HG03103 (cell line): ENCODE measurements at regions not wholly inside any gene's neighbourhood (a gene's known extent, or its start where the extent isn't known, plus 50 kb on each side); places are given as distances from the start of the nearest gene placed in this dataset.

Experiments
- ATAC-seq: cut with Tn5 transposase; IDR thresholded peaks from one replicate; pipeline ENCODE4 v1.9.1; 2021; ENCODE audit warnings: low read depth; ENCODE audit not compliant: unreplicated experiment

- ATAC-seq = no peak
These were observed 177.0 kb upstream of the RBMS1 start for GRCh38 chr2:160670618-160671017.

GRCh38 chr2:160672211-160672610, 178.6 kb upstream of the RBMS1 start:
- no peak for ATAC-seq

GRCh38 chr2:160674146-160674750, 180.6 kb upstream of the RBMS1 start:
- no peak for ATAC-seq

GRCh38 chr2:160679686-160680085, 186.1 kb upstream of the RBMS1 start:
- no peak for ATAC-seq

- ATAC-seq = no peak
These were observed 186.7 kb upstream of the RBMS1 start for GRCh38 chr2:160680294-160680693.

DNA sequence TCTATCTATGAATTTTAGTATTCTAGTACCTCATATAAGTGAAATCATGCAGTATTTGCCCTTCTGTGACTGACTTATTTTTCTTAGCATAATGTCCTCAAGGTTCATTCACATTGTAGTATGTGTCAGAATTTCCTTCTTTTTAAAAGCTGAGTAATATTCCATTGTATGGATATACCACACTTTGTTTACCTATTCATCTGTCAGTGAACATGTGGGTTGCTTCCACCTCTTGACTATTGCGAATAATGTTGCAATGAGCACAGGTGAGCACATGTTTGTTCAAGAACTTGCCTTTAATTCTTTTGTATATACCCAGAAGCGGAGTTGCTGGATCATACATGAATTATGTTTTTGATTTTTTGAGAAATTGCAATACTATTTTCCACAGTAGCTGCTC, 187.4 kb upstream of the RBMS1 start:
- ATAC-seq = no peak

- ATAC-seq = no peak
These were observed 189.6 kb upstream of the RBMS1 start for GRCh38 chr2:160683206-160683605.

DNA sequence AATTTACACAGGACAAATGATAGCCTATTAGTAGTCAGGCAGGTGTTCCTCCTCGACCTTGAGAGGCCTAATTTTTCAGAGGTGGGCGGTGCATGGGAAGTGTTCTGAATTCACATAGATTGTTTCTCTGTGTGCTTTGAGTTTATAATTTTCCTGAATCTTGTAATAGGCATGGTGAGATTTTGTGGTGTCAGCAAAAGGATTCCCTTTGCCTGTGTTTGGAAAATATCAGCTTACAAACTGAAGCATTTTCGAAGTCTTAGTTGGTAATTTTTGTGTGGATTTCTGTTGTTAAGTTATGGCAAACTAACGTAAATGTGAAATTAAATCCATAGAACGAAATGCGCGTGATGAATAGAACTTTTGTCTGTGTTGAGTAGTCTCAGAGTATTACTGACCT, 194.0 kb upstream of the RBMS1 start:
- no peak for ATAC-seq

DNA sequence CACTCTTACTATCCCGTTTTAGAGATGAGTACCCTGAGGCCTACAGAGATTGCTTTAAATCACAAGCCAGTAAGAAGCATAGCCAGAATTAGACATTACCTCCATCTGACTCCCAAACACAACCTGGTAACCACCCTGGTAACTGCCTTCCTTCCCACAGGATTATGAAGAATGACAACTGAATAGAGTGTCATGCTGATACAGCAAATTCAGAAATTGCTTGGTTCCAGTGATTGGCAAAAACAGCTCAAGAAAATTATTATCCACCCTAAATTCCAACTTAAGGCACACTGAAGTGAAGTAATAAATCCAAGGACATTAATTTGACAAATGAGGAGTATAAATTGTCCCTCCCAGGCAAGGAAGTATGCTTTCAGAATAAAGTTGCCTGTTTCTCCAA, 195.8 kb upstream of the RBMS1 start:
- no peak for ATAC-seq

DNA sequence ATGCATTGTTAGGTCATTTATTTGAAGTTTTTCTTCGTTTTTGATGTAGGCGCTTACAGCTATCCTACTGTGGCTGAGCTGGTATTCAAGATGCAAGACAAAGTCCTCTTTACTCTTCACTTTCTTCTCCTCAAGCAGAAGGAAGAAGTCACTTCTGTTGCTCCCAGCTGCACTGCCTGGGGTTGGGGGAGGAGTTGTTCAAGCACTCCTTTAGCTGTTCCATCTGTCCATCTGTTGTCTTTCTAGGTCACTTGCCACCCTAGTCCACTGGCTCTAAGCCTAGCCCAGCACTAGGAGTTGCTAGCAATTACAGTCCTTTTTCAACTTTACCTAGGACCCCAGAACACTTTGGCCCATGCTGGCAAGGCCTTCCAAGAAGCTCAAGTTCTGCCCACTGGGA, 200.6 kb upstream of the RBMS1 start:
- ATAC-seq = no peak

- ATAC-seq = no peak
These were observed 201.0 kb upstream of the RBMS1 start for GRCh38 chr2:160694631-160695030.

DNA sequence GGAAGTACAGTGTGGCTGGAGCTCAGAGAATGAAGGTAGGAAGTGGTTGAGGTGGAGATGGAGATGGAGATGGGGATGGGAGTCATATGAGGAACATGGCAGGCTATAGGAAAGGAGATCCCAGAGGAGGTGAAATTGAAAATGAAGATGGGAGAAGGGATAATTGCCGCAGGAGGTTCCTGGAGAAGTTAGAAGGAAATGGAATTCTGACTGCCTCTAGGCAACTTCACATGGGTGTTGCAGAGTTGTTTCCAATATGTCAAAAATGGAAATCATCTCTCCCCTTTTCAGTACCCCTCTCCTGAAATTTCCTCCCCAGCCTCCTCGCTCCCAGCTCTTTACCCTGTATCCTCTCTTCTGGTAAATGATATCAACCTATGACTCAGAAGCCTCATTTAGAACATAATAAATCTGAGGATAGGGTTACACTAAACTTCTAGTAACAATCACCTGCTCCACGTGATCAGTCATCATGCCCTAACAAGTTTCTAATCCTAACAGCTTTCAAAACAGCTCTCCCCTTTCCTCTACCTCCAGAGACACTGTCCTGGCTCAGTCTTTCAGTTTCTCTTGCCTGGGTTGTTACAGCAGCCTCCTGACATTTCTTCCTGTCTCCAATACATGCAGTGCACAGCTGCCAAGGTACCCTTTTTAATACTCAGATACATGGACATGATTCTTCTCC, 201.9 kb upstream of the RBMS1 start:
- no peak for ATAC-seq

GRCh38 chr2:160696087-160696452, 202.5 kb upstream of the RBMS1 start:
- ATAC-seq = no peak

GRCh38 chr2:160697817-160698216, 204.2 kb upstream of the RBMS1 start:
- ATAC-seq = no peak

DNA sequence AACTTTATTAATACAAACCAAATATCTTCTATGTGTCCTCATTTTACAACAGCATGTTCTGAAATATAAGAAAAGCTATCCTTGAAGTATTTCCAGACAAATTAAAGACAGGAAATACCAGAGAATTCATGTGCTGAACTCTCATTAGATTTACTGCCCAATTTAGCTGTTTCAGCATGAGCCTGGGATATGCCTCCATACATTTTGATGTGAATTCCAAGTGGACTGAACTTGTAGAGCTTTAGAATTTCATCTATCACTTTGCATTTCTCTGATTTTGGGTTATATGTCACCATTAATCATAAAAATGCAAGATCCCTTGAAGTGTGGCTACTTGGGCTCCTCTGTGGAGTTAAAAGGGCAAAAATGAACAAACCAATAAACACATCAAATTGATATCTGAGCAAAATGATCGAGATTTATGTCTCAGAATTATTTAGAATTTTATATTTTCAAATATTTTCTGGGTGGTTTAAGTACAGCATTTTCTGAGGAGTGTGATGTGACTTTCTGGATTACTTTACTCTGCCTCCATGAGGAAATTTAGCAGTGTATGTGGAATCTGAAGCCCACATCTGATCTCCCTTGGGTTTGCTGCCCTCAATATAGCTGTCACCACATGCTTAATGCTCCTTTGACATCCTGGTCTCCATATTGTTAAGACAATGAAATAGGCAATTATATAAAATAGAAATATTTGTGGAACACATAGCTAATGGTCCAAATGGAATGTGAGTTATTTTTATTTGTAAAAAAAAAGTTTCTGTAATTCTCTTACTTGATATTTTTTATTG, 206.6 kb upstream of the RBMS1 start:
- ATAC-seq = no peak

GRCh38 chr2:160701822-160702221, 208.2 kb upstream of the RBMS1 start:
- ATAC-seq = no peak

DNA sequence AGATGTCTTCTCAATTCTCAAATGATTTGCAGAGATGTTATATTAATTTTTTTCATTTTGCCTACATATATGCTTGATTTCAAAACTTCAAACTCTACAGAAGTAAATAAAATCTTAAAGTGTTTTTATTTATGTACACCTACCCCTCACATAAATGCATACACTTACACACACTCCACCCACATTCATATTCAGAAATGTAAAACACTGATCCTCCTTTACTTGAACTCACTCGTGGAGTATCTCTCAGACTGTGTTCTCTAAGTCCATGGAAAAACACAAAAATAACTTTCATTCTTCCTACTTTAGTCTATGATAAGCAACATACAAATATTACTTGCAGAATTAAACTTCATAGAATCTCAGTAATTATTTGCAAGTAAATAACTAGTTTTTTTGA, 209.1 kb upstream of the RBMS1 start:
- ATAC-seq = no peak

DNA sequence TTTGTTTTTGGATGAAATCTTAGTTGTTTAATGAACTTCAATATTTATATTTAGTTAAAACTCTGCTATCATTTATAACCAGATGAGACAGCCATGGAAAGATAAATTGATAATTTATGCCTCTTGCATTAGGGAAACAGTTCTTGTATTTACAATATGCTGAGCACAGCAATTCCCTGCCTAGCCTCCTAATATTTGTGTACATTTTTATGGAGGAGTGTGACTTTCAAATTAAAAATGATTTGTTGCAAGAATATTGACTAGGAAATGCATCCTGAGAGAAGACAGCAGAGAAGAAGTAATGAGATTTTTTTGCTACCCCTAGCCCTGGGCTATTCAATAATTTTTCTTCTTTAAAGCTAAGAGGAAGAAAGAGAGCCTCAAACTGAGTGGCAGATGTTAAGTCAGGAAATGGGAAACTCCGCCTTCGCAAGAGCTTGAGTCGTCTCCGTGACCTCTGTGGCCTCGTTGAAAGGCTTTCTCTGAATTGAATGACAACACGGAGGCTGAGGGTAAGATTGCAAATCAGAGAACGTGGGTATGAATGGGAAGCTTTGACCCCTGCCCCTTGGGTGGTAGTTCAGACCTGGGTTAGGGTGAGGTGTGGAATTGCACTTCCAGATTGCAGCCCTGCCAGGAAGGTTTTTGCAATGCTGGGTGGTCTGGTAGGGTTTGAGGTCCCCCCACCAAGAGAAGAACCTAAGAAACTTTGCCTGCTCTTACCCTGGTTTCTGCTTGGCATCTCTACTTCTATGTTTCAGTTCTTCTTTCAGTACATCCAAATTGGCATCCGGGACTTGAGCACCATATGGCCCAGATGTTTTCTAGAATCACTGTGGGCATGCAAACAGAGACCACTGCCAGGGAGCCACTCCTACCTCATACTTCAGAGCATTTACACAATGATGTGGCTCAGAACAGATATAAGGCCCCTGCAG, 210.3 kb upstream of the RBMS1 start:
- peak; percentile 79 for ATAC-seq

GRCh38 chr2:160715428-160715827, 221.8 kb upstream of the RBMS1 start:
- no peak for ATAC-seq

GRCh38 chr2:160719116-160719515, 225.5 kb upstream of the RBMS1 start:
- ATAC-seq = no peak

DNA sequence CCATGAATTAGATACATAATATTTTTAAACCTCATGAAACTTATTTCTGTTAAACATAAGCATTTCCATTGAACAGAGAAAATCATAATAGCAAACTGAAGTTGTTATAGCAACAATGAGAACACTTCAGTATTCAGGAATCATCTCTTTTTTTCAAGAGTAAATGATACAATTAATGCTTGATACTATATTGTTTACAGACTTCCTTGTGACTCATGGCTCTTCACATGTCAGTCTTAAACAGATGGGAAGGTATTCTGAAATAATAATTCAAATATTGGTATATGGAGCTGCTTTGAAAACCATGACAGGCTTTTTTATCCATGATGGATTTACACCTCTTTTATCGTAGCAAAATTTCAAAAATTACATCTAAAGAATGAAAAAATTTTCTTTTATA, 226.5 kb upstream of the RBMS1 start:
- ATAC-seq = no peak
